ENCODE measurements at regions not wholly inside any gene's neighbourhood (a gene's known extent, or its start where the extent isn't known, plus 50 kb on each side); places are given as distances from the start of the nearest gene placed in this dataset.

- in situ Hi-C loops (cut with HindIII; ENCODE audit: low sequenced_read_pairs): no loop called here
Measured at GRCh38 chr6:144644776-144645175, 359.6 kb downstream of the UTRN start.

- in situ Hi-C loops (cut with HindIII; ENCODE audit: low sequenced_read_pairs): no loop called here
Measured at GRCh38 chr6:144646093-144647056, 361.2 kb downstream of the UTRN start.

- in situ Hi-C loops (cut with HindIII; ENCODE audit: low sequenced_read_pairs): no loop called here
Measured at GRCh38 chr6:144647406-144647964, 362.4 kb downstream of the UTRN start.

DNA sequence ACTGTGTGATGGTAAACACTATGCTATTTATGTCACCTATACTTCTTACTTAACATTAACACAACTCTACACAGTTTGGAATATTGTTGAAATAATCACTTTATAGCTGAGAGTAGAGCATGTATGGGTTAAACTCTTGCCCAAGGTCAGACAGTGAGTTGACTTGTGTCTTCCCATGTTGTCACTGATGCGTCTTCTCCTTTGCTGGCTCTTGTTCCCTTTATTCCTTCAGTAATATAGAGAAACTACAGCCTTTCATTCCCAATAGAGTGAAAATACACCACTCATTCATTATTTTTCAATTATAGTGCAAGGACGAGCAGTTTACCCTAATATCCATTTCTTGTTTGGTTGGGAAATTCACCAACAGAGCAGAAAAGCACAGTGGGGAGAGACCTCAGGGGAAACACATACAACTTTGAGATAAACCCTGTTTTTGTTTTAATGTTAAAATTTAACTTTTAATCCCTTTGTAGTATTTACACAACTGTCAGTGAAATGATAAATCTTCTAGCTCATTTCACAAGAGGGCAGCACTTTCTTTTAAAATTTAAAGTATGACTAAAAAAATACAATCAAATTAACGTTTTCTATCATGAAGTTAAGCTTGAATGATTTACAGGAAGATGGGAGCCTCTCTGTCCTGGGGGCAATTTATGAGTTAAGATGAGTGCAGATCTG is 363.0 kb downstream of the UTRN start:
- in situ Hi-C loops (cut with HindIII; ENCODE audit: low sequenced_read_pairs): no loop called here

DNA sequence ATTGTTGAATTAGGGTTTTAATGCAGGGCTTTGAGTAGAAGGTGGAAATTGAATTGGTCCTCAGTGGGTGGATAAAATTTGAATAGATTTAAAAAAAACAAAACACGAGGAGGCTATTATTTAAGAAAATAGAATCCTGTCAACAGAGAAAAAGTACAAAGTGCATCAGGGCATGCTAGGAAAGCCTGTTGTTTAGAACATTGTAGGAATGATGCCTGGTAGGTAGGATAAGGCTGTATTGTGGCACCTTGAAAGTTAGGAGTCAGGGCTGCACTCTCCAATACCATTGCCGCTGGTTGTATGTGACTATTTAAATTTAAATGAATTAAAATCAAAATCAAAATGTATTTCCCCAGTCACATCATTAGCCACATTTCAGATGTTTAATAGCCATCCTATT is 363.9 kb downstream of the UTRN start:
- in situ Hi-C loops (cut with HindIII; ENCODE audit: low sequenced_read_pairs): no loop called here

DNA sequence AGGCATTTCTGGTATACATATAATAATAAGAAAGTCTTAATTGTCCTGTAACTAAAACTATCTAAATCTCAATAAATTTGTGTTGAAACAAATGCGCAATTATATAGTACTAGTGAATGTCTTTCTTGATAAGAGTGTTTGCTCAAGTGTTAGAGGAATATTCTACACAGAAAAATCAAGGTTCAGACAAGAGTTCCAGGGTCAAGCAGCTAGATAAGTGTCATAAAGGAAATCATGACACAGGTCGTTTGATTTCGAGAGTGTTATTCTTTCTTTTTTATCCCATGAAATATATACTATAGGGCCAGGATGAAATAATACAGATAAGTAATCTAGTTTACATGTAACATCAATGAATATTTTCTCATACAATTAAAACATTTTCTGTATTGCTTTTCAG is 366.1 kb downstream of the UTRN start:
- in situ Hi-C loops (cut with HindIII; ENCODE audit: low sequenced_read_pairs): no loop called here

GRCh38 chr6:144652292-144652891 is 367.3 kb downstream of the UTRN start:
- in situ Hi-C loops (cut with HindIII; ENCODE audit: low sequenced_read_pairs): no loop called here

GRCh38 chr6:144653885-144654505 is 368.9 kb downstream of the UTRN start:
- in situ Hi-C loops (cut with HindIII; ENCODE audit: low sequenced_read_pairs): no loop called here

DNA sequence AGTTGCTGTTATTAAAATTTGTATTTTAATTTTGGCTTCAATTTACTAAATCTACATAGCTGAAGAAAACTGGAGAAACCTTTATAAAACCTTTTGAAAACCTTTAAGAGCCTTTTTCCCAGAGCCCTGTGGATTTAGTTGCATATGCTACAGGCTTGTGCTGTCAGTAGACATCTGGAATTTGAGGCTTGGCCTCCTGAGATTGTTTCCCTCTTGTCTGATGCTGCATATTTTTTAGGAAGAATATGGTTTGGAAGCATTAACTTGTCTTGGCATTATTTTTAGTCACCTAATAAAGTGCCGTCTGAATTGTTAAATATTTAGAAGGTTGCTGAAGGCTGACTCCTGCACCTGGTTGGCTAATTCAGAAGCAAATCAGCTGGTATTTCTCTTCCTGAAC is 369.4 kb downstream of the UTRN start:
- in situ Hi-C loops (cut with HindIII; ENCODE audit: low sequenced_read_pairs): no loop called here

DNA sequence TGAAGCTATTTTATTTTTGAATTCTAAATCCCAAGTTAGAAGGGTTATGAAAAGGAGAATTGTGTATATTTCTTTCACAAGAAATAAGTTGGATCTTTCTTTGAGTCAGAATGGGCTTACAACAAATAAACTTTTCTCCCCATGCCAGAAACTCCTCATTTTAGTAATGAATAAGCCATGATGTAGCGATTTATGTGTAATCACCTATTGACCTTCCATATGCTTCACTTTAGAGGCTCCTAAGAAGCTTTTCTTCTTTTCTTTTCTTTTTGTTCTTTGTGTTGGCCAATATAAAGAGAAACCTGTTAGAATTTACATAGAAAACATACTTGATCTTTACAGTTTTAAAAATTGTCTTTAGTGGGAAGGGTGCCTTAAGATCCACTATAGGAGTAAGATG is 370.2 kb downstream of the UTRN start:
- in situ Hi-C loops (cut with HindIII; ENCODE audit: low sequenced_read_pairs): no loop called here

DNA sequence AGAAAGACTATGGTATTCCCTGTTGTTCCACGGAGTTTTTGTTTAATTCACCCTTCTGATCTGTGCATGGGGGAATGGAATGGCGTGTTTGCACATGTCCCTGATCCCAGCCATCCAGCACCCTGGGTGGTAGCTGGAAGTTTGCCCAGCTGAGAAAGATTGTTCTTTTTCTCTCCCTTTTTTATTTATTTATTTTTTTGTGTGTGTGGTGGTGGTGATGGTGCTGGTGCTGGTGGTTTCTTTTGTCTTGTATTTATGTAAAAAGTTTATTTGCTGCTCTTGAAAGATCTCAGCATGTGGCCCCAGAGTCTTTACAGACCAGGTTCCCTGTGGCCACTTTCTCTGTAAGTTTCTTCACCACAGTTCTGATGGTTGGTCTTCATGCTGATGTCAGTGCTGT is 372.6 kb downstream of the UTRN start:
- in situ Hi-C loops (cut with HindIII; ENCODE audit: low sequenced_read_pairs): no loop called here

DNA sequence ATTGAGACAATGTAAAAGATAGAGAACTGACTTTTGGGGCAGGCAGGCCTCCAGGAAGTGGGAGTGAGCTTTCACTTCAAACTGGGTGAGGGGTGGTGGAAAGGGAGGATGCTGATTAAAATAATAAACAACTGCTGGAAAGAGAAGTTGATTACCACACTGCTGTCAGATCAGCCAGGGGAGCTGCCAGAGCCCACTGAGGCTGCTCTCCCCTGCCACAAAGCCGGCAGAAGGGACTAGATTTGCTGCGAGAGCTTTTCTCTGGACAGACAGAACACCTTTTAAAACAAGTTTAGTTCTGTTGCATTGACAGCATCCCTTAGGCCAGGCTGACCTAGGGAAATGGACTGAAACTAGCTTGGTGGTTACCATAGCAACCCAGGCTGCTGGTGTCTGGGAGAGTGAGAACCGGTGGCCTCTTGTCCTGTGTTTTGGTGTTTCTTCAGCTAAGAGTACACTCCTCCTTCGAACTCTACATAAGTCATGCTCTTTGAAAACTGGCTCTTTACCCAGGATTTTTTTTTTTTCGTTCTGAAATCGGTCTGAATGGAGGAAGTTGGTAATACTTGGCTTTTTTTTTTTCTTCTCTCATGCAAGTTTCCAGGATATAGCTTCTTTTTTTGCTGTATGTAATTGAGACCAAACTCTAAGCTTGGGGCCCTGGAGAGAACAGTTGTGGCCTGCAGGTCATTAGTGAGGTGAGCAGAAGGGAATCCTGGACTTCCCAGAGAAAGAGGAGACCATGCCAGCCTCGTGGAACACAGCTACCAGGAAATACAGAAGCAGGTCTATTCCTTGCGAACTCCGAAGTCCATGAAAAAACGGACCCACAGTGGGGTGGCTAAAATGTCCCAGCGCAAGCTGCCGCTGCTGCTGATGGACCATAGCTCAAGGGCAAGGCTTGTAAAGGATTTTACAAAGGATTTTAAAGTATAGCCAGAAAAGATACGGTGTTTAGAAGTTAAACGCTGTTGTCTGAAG is 374.4 kb downstream of the UTRN start:
- in situ Hi-C loops (cut with HindIII; ENCODE audit: low sequenced_read_pairs): no loop called here

DNA sequence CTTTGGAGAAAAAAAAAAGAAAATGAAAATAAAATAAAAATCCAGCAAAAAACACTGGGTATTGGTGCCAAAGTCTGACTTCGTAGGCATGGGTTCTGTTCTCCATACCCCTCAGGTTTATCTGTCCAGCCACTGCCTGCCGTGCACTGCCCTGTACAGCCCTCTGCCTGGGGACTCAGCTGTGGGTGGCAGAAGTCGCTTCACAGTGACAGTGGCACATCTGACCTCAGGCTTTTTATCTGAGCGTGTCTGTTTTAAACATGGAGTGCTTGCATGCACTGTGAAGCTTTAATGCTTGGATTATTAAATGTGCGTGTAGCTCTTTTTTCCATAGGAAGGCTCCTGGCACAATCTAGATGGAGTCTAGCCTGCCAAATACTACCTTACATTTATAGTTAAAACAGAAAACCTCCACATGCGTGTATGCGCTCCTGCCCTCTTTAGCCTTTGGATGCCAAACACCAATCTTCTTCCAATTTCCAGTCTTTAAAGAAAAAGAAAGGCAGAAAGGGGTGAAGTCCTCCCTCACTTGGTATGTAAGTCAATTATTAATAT is 375.5 kb downstream of the UTRN start:
- in situ Hi-C loops (cut with HindIII; ENCODE audit: low sequenced_read_pairs): no loop called here

DNA sequence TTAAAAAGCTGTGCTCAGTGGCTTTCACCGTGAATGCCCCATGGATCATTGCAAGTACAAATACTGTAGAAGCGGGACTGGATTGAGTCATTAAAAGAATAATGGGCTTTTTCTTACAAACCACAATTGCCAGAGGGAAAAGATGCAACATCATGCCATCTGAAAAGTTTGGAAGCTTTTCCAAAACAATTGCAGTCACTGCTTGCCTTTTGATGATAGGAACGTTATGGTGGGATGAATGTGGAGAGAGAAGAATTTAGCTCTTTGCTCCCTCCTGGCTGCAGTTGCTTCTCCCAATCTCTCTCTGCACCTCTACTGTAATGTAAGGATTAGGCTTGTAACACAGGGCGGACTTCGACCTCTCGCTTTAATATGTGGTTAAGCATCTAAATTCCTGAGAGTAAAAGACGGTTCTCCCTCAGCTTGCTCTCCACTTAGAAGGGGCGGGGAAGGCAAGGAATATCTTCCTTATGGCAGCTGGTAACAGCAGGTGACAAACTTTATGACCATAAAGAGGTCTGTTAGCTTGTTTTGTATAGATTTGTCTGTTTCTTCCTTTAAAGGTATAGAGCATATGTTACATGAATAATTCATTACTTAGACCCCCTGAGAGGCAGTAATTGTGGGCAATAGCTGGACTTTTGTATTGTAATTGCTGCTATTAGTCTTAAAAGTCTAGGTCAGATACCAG is 376.1 kb downstream of the UTRN start:
- in situ Hi-C loops (cut with HindIII; ENCODE audit: low sequenced_read_pairs): no loop called here

GRCh38 chr6:144662812-144663365 is 377.8 kb downstream of the UTRN start:
- in situ Hi-C loops (cut with HindIII; ENCODE audit: low sequenced_read_pairs): no loop called here

GRCh38 chr6:144664281-144664680 is 379.1 kb downstream of the UTRN start:
- in situ Hi-C loops (cut with HindIII; ENCODE audit: low sequenced_read_pairs): no loop called here

GRCh38 chr6:144664947-144665346 is 379.8 kb downstream of the UTRN start:
- in situ Hi-C loops (cut with HindIII; ENCODE audit: low sequenced_read_pairs): no loop called here

DNA sequence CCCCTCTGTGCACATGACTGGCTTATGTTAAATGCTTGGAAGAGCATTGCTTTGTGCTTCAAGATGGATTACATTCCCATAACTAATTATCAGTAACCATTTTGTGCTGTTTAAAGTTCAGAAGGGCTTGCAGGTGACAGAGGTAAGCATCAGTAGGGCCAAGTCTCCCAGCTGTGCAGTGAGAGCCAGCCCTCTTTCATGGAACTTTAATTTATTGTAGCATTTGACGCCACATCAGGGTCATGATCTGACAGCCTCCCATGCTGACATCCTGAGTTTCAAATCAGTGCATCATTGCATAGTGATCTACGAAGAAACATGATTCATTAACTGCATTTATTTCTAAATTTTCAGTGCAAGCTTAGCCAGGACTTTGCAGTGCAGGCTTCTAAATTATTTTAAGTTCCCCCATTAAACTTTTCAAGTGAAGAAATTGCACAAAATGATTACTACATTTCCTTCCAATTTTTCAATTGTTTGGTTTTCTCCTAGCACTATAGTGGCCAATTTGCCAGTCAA is 380.9 kb downstream of the UTRN start:
- in situ Hi-C loops (cut with HindIII; ENCODE audit: low sequenced_read_pairs): no loop called here
